GM12801 (cell line): ENCODE measurements at regions not wholly inside any gene's neighbourhood (a gene's known extent, or its start where the extent isn't known, plus 50 kb on each side); places are given as distances from the start of the nearest gene placed in this dataset.

Experiments
- CTCF ChIP-seq: IDR thresholded peaks from one replicate; pipeline ENCODE4 v1.5.1; 2011; ENCODE audit warnings: control low read depth; ENCODE audit not compliant: insufficient read length; ENCODE audit errors: extremely low read depth

- no peak for TF ChIP-seq CTCF
Observed at GRCh38 chr11:95606824-95607223, 182.8 kb downstream of the FAM76B start.

GRCh38 chr11:95605271-95605940 is 184.2 kb downstream of the FAM76B start:
- no peak for TF ChIP-seq CTCF

GRCh38 chr11:95599959-95600586 is 189.5 kb downstream of the FAM76B start:
- TF ChIP-seq CTCF = no peak

GRCh38 chr11:95595973-95596489 is 193.6 kb downstream of the FAM76B start:
- TF ChIP-seq CTCF = no peak

- no peak for TF ChIP-seq CTCF
Observed at GRCh38 chr11:95595541-95595940, 194.0 kb downstream of the FAM76B start.

- no peak for TF ChIP-seq CTCF
Observed at GRCh38 chr11:95593111-95593510, 196.5 kb downstream of the FAM76B start.

- TF ChIP-seq CTCF = no peak
Observed at GRCh38 chr11:95592471-95592870, 197.1 kb downstream of the FAM76B start.
